GM19372 (cell line): ENCODE measurements at regions not wholly inside any gene's neighbourhood (a gene's known extent, or its start where the extent isn't known, plus 50 kb on each side); places are given as distances from the start of the nearest gene placed in this dataset.

Experiments
- ATAC-seq: cut with Tn5 transposase; IDR thresholded peaks from one replicate; pipeline ENCODE4 v1.9.1; 2021; ENCODE audit warnings: mild to moderate bottlenecking, low read depth, moderate library complexity; ENCODE audit not compliant: unreplicated experiment

GRCh38 chr5:60285910-60286309, 392.4 kb upstream of the PDE4D start:
- no peak for ATAC-seq

GRCh38 chr5:60280943-60281342, 387.4 kb upstream of the PDE4D start:
- no peak for ATAC-seq

GRCh38 chr5:60277941-60278340, 384.4 kb upstream of the PDE4D start:
- ATAC-seq = no peak

- ATAC-seq = no peak
Measured at GRCh38 chr5:60274747-60275146, 381.2 kb upstream of the PDE4D start.

- ATAC-seq = no peak
Measured at GRCh38 chr5:60271517-60271916, 378.0 kb upstream of the PDE4D start.

GRCh38 chr5:60267907-60268306, 374.4 kb upstream of the PDE4D start:
- ATAC-seq = no peak

GRCh38 chr5:60263346-60263745, 369.8 kb upstream of the PDE4D start:
- ATAC-seq = no peak

GRCh38 chr5:60262576-60263295, 369.2 kb upstream of the PDE4D start:
- ATAC-seq = no peak

- ATAC-seq = no peak
Measured at GRCh38 chr5:60261732-60262131, 368.2 kb upstream of the PDE4D start.

GRCh38 chr5:60260658-60261057, 367.1 kb upstream of the PDE4D start:
- ATAC-seq = no peak

- ATAC-seq = no peak
Measured at GRCh38 chr5:60259730-60260129, 366.2 kb upstream of the PDE4D start.

- ATAC-seq = no peak
Measured at GRCh38 chr5:60257596-60258271, 364.2 kb upstream of the PDE4D start.

- no peak for ATAC-seq
Measured at GRCh38 chr5:60256546-60256945, 363.0 kb upstream of the PDE4D start.

- ATAC-seq = peak; percentile 85
Measured at GRCh38 chr5:60248901-60249300, 355.4 kb upstream of the PDE4D start.

GRCh38 chr5:60243713-60244112, 350.2 kb upstream of the PDE4D start:
- no peak for ATAC-seq

- no peak for ATAC-seq
Measured at GRCh38 chr5:60232036-60232795, 338.7 kb upstream of the PDE4D start.

- no peak for ATAC-seq
Measured at GRCh38 chr5:60230456-60230855, 336.9 kb upstream of the PDE4D start.

- ATAC-seq = no peak
Measured at GRCh38 chr5:60229691-60230185, 336.2 kb upstream of the PDE4D start.

GRCh38 chr5:60228676-60229075, 335.1 kb upstream of the PDE4D start:
- ATAC-seq = no peak

GRCh38 chr5:60226128-60226527, 332.6 kb upstream of the PDE4D start:
- ATAC-seq = no peak

GRCh38 chr5:60223342-60223741, 329.8 kb upstream of the PDE4D start:
- no peak for ATAC-seq
